Endothelial cell of umbilical vein (primary cell): ENCODE measurements at regions not wholly inside any gene's neighbourhood (a gene's known extent, or its start where the extent isn't known, plus 50 kb on each side); places are given as distances from the start of the nearest gene placed in this dataset.

Source experiments
- BruUV-seq: library from RNA; stranded (reverse); fragments of 400-500 nt; replicated peaks from 2 replicates; lab custom pipeline; 2021; lab: Mats Ljungman, UMichigan
- CTCF ChIA-PET: fragments of 300-600, 350-600 bp; sonication (Branson Sonifier 250); formaldehyde crosslinking; loops from one replicate; lab custom pipeline; 2021; ENCODE audit warnings: antibody characterized with exemption, inconsistent platforms; lab: Charles Lee
- POLR2A ChIA-PET: fragments of 300-600, 350-600 bp; sonication (Branson Sonifier 250); formaldehyde crosslinking; loops from one replicate; lab custom pipeline; 2021; ENCODE audit warnings: antibody characterized with exemption, inconsistent platforms; lab: Charles Lee
- DNase-seq: peaks from one replicate; pipeline ENCODE4 v3.0.0-alpha.2; 2011; ENCODE audit warnings: low read depth, low spot score
- FAIRE-seq: peaks from 2 replicates; lab custom pipeline; 2011; peaks lifted over from hg19 to GRCh38; lab: Jason Lieb, UNC
- H2AFZ ChIP-seq: 2 replicates; pipeline ENCODE4 v1.6.0; 2012; ENCODE audit warnings: low read depth, low read length, control low read depth, inconsistent platforms
- H3K27ac ChIP-seq: 2 replicates; pipeline ENCODE4 v1.5.1; 2011; ENCODE audit warnings: low read depth, mild to moderate bottlenecking, control low read depth, low read length, moderate library complexity; ENCODE audit not compliant: insufficient read depth
- H3K27me3 ChIP-seq, 2 experiments: 2 replicates each; pipeline versions ENCODE4 v1.6.0 to v1.6.1; 2011; ENCODE audit warnings: low read length in 2 of 2, mixed read lengths in 1 of 2; ENCODE audit not compliant: control insufficient read depth in 2 of 2, insufficient read depth in 2 of 2
- H3K36me3 ChIP-seq, 2 experiments: 2 replicates in 1 of 2; 3 replicates in 1 of 2; pipeline ENCODE4 v1.5.1; 2011; ENCODE audit warnings: low read length in 2 of 2, mild to moderate bottlenecking in 1 of 2, moderate library complexity in 1 of 2; ENCODE audit not compliant: control insufficient read depth in 2 of 2, insufficient read depth in 2 of 2; ENCODE audit errors: extremely low read depth in 1 of 2
- H3K4me1 ChIP-seq: 3 replicates; pipeline ENCODE4 v1.5.1; 2011; ENCODE audit warnings: mild to moderate bottlenecking, low read length; ENCODE audit not compliant: control insufficient read depth, insufficient read depth; ENCODE audit errors: extremely low read depth
- H3K4me2 ChIP-seq: 2 replicates; pipeline ENCODE4 v1.6.1; 2011; ENCODE audit warnings: low read length, control low read depth, mixed read lengths; ENCODE audit not compliant: insufficient read depth
- H3K4me3 ChIP-seq, 3 experiments: fragments of 200-600 bp in 1 of 3; sonication (generic), shearing (Covaris generic) in 1 of 3; replicated peaks in 1 of 3; 2 replicates each; pipeline ENCODE4 v1.5.1; 2011 to 2016; ENCODE audit warnings: control low read depth in 3 of 3, low read length in 3 of 3, mild to moderate bottlenecking in 2 of 3, inconsistent platforms in 1 of 3, low read depth in 1 of 3, moderate library complexity in 1 of 3; ENCODE audit not compliant: insufficient read depth in 1 of 3
- H3K79me2 ChIP-seq: 2 replicates; pipeline ENCODE4 v1.6.0; 2012; ENCODE audit warnings: low read length, inconsistent platforms; ENCODE audit not compliant: control insufficient read depth, insufficient read depth
- H3K9ac ChIP-seq: replicated peaks from 2 replicates; pipeline ENCODE3; 2011; ENCODE audit warnings: low read length, control low read depth; ENCODE audit not compliant: insufficient read depth; ENCODE audit errors: extremely low read depth
- H3K9me1 ChIP-seq: replicated peaks from 3 replicates; pipeline ENCODE4 v1.6.0; 2011; ENCODE audit warnings: mild to moderate bottlenecking, low read length; ENCODE audit not compliant: control insufficient read depth, insufficient read depth; ENCODE audit errors: extremely low read depth
- H3K9me3 ChIP-seq: replicated peaks from 2 replicates; pipeline ENCODE4 v1.5.1; 2012; ENCODE audit warnings: low read length, inconsistent platforms; ENCODE audit not compliant: control insufficient read depth, insufficient read depth
- H4K20me1 ChIP-seq: replicated peaks from 2 replicates; pipeline ENCODE3; 2011; ENCODE audit warnings: mild to moderate bottlenecking, low read length; ENCODE audit not compliant: control insufficient read depth, insufficient read depth; ENCODE audit errors: extremely low read depth
- EZH2 ChIP-seq: IDR thresholded peaks from 2 replicates; pipeline ENCODE4 v1.6.1; 2012; ENCODE audit warnings: borderline replicate concordance, low read depth, mild to moderate bottlenecking, moderate library complexity, low read length, inconsistent platforms; ENCODE audit not compliant: severe bottlenecking
- FOS ChIP-seq: IDR thresholded peaks from 2 replicates; pipeline ENCODE4 v1.6.1; 2011; ENCODE audit warnings: mild to moderate bottlenecking, low read length, moderate library complexity, borderline replicate concordance; ENCODE audit not compliant: insufficient read depth
- GATA2 ChIP-seq: IDR thresholded peaks from 2 replicates; pipeline ENCODE4 v1.7.0; 2011; ENCODE audit warnings: low read depth, mild to moderate bottlenecking, moderate library complexity, mixed read lengths, low read length; ENCODE audit not compliant: insufficient read length, insufficient read depth
- JUN ChIP-seq: IDR thresholded peaks from 2 replicates; pipeline ENCODE4 v1.6.1; 2011; ENCODE audit warnings: borderline replicate concordance, low read depth; ENCODE audit not compliant: insufficient read length, insufficient read depth
- MYC ChIP-seq: IDR thresholded peaks from one replicate; pipeline ENCODE4 v1.6.1; 2011; ENCODE audit warnings: mild to moderate bottlenecking, low read depth, low read length
- POLR2A ChIP-seq: IDR thresholded peaks from 2 replicates; pipeline ENCODE4 v1.6.1; 2012; ENCODE audit warnings: low read depth, mild to moderate bottlenecking, control low read depth, low read length
- POLR2AphosphoS5 ChIP-seq: IDR thresholded peaks from 2 replicates; pipeline ENCODE4 v1.6.1; 2012; ENCODE audit warnings: low read depth, mild to moderate bottlenecking, control low read depth, low read length, moderate library complexity; ENCODE audit not compliant: insufficient read depth
- dilution Hi-C: fragments of 300-500 bp; cut with MboI; formaldehyde crosslinking; loops from one replicate; pipeline ENCODE4 v1.15.0; 2019; ENCODE audit warnings: low sequenced_read_pairs; ENCODE audit not compliant: extremely low pct_ligation_motif_present
- intact Hi-C: fragments of 100-400 bp; cut with micrococcal nuclease; formaldehyde crosslinking; loops from one replicate; pipeline ENCODE4 v1.10.0; 2022
- TF ChIP-seq, protein P1 (sequence below), 2 donors: IDR thresholded peaks; 1 replicate in 1 of 2; 2 replicates in 1 of 2; pipeline ENCODE4 v1.5.1; 2011; ENCODE audit warnings: low read length in 2 of 2, mild to moderate bottlenecking in 2 of 2, moderate library complexity in 2 of 2, control low read depth in 1 of 2, inconsistent platforms in 1 of 2, low read depth in 1 of 2; ENCODE audit not compliant: insufficient read depth in 1 of 2; ENCODE audit errors: extremely low read depth in 1 of 2
- TF ChIP-seq, protein P2 (sequence below): IDR thresholded peaks from 2 replicates; pipeline ENCODE4 v1.6.1; 2011; ENCODE audit not compliant: insufficient read depth, insufficient read length

DNA sequence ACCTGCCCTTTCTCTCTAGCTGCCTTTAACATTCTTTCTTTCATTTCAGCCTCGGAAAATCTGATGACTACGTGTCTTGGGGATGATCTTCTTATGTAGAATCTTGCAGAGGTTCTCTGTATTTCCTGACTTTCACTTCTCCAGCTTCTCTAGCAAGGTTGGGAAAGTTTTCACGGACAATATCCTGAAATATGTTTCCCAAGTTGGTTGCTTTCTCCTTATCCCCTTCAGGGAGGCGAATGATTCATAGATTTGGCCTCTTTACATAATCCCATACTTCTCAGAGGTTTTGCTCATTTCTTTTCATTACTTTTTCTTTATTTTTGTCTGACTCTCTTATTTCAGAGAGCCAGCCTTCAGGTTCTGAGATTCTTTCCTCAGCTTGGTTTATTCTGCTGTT, 62.1 kb upstream of the CCDC54 start:
- H4K20me1 ChIP-seq = no peaks in the 10 kb centered on the region
- H3K9me3 ChIP-seq = no peaks in the 10 kb centered on the region
- DNase-seq = no peak
- no peak overlapping the region for H3K9ac ChIP-seq
- no TSS peak for BruUV-seq
- H2AFZ ChIP-seq = no peak overlapping the region
- no peaks in the 10 kb centered on the region for H3K4me1 ChIP-seq
- H3K27me3 ChIP-seq = no peaks in the 10 kb centered on the region
- POLR2A ChIA-PET = no interaction called here
- H3K79me2 ChIP-seq = no peaks in the 10 kb centered on the region
- no peaks in the 10 kb centered on the region for H3K9me1 ChIP-seq
- H3K4me3 ChIP-seq = no peak overlapping the region
- H3K27ac ChIP-seq = no peak overlapping the region
- CTCF ChIA-PET = interaction anchor here (1.4 kb wide), 1 partner anchor 106 kb away, joined by 3 read pairs; no protein-coding TSS in a partner anchor
- dilution Hi-C loops (no loop called here), intact Hi-C loops (no loop called here)
- no peak overlapping the region for H3K4me2 ChIP-seq
- FAIRE-seq = no peak
- H3K36me3 ChIP-seq = no peaks in the 10 kb centered on the region
- no peak for TF ChIP-seq MYC
- no peak for TF ChIP-seq POLR2A
- TF ChIP-seq, protein P1, sequence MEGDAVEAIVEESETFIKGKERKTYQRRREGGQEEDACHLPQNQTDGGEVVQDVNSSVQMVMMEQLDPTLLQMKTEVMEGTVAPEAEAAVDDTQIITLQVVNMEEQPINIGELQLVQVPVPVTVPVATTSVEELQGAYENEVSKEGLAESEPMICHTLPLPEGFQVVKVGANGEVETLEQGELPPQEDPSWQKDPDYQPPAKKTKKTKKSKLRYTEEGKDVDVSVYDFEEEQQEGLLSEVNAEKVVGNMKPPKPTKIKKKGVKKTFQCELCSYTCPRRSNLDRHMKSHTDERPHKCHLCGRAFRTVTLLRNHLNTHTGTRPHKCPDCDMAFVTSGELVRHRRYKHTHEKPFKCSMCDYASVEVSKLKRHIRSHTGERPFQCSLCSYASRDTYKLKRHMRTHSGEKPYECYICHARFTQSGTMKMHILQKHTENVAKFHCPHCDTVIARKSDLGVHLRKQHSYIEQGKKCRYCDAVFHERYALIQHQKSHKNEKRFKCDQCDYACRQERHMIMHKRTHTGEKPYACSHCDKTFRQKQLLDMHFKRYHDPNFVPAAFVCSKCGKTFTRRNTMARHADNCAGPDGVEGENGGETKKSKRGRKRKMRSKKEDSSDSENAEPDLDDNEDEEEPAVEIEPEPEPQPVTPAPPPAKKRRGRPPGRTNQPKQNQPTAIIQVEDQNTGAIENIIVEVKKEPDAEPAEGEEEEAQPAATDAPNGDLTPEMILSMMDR (IDR thresholded peaks at IDR 0.05; ENCODE audit: extremely low read depth in 1 of 2, insufficient read depth in 1 of 2, low read depth in 1 of 2, low read length in 2 of 2) = no peak
- no peak for TF ChIP-seq EZH2
- TF ChIP-seq GATA2 = no peak
- TF ChIP-seq JUN = no peak
- TF ChIP-seq FOS = no peak
- TF ChIP-seq POLR2AphosphoS5 = no peak
- TF ChIP-seq, protein P2, sequence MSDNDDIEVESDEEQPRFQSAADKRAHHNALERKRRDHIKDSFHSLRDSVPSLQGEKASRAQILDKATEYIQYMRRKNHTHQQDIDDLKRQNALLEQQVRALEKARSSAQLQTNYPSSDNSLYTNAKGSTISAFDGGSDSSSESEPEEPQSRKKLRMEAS = no peak
